MG63 (cell line): ENCODE measurements at regions not wholly inside any gene's neighbourhood (a gene's known extent, or its start where the extent isn't known, plus 50 kb on each side); places are given as distances from the start of the nearest gene placed in this dataset.
"Not testable (repeated sequence)": the region's sequence is repeated elsewhere in the genome, so short reads cannot be mapped to it uniquely, and the experiment has no call there.

Experiments used
- DNase-seq: peaks from one replicate; pipeline ENCODE4 v3.0.0-alpha.2; 2020
- H3K27me3 ChIP-seq: fragments of 250-450 bp; sonication (Bioruptor Pico); 2 replicates; pipeline ENCODE4 v1.5.1; 2020; ENCODE audit warnings: mild to moderate bottlenecking, moderate library complexity
- H3K36me3 ChIP-seq: fragments of 250-450 bp; sonication (Bioruptor Pico); 2 replicates; pipeline ENCODE4 v1.5.1; 2020; ENCODE audit warnings: mild to moderate bottlenecking, moderate library complexity
- H3K4me3 ChIP-seq: fragments of 250-450 bp; sonication (Bioruptor Pico); 2 replicates; pipeline ENCODE4 v1.5.1; 2020; ENCODE audit warnings: mild to moderate bottlenecking, moderate library complexity
- H3K9me3 ChIP-seq: fragments of 250-450 bp; sonication (Bioruptor Pico); 2 replicates; pipeline ENCODE4 v1.5.1; 2020; ENCODE audit warnings: mild to moderate bottlenecking, moderate library complexity

DNA sequence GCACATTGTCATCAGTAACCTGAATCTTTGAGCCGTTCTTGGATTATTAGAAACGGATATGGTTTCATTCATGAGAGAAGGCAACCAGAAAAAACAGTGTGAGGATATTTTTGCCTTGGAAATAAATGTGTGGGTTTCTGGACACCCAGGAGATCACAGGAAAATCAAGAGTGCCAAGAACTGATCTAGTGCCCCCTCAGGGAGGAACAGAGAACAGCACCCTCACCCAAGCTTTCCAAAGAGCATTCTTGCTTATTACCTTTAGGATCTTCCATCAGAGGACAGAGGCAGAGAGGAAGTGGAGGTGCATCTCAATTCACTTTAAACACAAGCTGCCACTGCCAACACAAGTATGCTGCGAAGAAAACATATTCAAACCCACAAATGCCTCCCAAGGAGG, 851.5 kb upstream of the COBL start:
- no peaks in the 10 kb centered on the region for H3K36me3 ChIP-seq
- no peak for DNase-seq

GRCh38 chr7:52163311-52163710, 846.7 kb upstream of the COBL start:
- H3K4me3 ChIP-seq, result no peak overlapping the region
- H3K36me3 ChIP-seq, result no peaks in the 10 kb centered on the region
- no peaks in the 10 kb centered on the region for H3K27me3 ChIP-seq
- no peak for DNase-seq
- H3K9me3 ChIP-seq, result no peaks in the 10 kb centered on the region

More for the DNA sequence above, 851.5 kb upstream of the COBL start:
- Histone ChIP-seq H3K9me3 (no peaks in the 10 kb centered on the region), H3K27me3 (no peaks in the 10 kb centered on the region), H3K4me3 (no peak overlapping the region)

DNA sequence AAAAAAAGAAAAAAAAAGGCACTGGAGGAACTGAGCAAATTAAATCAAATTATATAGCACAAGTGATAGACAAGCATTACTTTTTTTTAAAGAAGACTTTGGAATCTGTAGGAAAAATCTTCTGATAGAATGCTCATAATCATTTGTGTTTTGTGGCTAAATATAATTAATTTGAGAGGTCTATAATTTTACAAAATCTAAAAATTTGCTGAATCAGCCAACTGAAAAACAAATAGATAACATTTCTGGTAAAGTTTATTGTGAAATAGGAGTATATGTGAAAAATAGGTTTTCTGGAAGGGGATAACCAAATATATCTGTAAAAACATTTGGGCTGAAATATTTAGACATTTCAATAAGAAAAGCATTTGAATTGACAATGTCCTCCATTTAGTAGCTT, 844.9 kb upstream of the COBL start:
- no peak for DNase-seq
- Histone ChIP-seq H3K36me3 (no peaks in the 10 kb centered on the region), H3K27me3 (no peaks in the 10 kb centered on the region), H3K9me3 (no peaks in the 10 kb centered on the region), H3K4me3 (no peak overlapping the region)

GRCh38 chr7:52159421-52159820, 842.8 kb upstream of the COBL start:
- not testable (repeated sequence) for H3K36me3 ChIP-seq, DNase-seq, H3K27me3 ChIP-seq, H3K9me3 ChIP-seq, H3K4me3 ChIP-seq

DNA sequence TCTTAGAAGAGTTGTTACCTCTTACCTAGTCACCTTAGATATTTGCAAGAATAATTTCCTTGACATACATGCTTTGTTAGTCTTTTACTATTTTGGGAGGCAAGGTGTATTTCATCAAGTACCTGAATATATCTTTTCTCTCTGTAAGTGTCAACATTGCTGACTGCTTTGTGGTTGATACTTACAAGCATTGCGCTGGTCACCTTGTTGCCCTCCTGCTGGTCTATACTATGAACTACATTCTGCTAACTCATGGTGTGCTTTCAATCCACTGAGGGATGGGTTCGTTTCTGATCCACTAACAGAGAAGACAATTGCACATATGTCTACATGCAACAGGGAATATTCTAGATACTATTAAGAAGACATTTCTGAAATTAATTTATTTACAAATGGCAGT, 837.8 kb upstream of the COBL start:
- H3K36me3 ChIP-seq, result no peaks in the 10 kb centered on the region
- H3K27me3 ChIP-seq, result no peaks in the 10 kb centered on the region
- no peak for DNase-seq
- no peak overlapping the region for H3K4me3 ChIP-seq
- no peaks in the 10 kb centered on the region for H3K9me3 ChIP-seq

DNA sequence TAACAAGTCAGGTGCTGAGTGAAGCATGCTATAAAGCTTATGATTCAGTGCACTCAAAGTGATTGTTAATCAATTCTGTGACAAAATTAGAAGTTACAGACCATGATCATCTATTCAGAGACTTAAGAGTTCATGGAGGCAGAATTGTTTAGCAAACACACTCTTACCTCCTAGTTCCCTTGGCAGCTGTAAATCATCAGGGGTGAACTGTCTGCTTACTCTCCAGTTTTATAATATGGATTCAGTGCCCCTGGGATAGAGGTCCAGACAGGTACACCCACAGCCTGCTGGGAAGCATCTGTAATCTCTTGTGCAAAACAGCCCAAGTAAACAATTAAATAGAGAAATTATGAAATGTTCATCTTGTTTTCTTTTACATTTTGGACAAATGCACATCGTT, 835.0 kb upstream of the COBL start:
- Histone ChIP-seq H3K9me3 (no peaks in the 10 kb centered on the region), H3K27me3 (no peaks in the 10 kb centered on the region), H3K4me3 (no peak overlapping the region), H3K36me3 (no peaks in the 10 kb centered on the region)
- DNase-seq, result no peak

GRCh38 chr7:52150952-52151351, 834.3 kb upstream of the COBL start:
- Histone ChIP-seq H3K36me3 (no peaks in the 10 kb centered on the region), H3K9me3 (no peaks in the 10 kb centered on the region), H3K4me3 (no peak overlapping the region), H3K27me3 (no peaks in the 10 kb centered on the region)
- no peak for DNase-seq

- H3K27me3 ChIP-seq, result no peaks in the 10 kb centered on the region
- no peaks in the 10 kb centered on the region for H3K9me3 ChIP-seq
- no peak overlapping the region for H3K4me3 ChIP-seq
- DNase-seq, result no peak
- no peaks in the 10 kb centered on the region for H3K36me3 ChIP-seq
Observed at GRCh38 chr7:52146871-52147634, 830.4 kb upstream of the COBL start.

- Histone ChIP-seq H3K9me3 (no peaks in the 10 kb centered on the region), H3K4me3 (no peak overlapping the region), H3K36me3 (no peaks in the 10 kb centered on the region), H3K27me3 (no peaks in the 10 kb centered on the region)
- DNase-seq, result no peak
Observed at GRCh38 chr7:52143219-52143618, 826.6 kb upstream of the COBL start.

DNA sequence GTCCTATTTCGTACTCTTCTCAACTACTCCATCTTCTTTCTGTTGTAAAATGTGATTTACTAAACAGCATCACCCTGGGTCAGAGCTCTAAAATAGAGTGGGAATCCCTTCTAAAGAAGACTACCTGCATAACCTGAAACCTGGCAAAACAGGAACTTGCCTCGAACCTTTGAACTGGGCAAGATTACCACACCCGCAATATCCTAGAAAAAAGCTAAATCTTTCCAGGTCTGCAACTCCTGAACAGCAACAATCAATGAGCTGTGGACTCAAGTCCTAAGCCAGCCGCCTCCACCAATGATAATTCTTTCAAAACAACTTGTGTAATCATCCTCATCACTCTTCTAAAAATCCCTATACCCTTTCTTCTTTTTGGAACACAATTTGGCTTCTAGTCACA, 824.2 kb upstream of the COBL start:
- DNase-seq, result no peak
- H3K4me3 ChIP-seq, result no peak overlapping the region
- H3K27me3 ChIP-seq, result no peaks in the 10 kb centered on the region
- no peaks in the 10 kb centered on the region for H3K9me3 ChIP-seq
- no peaks in the 10 kb centered on the region for H3K36me3 ChIP-seq

- H3K9me3 ChIP-seq, result no peaks in the 10 kb centered on the region
- H3K36me3 ChIP-seq, result no peaks in the 10 kb centered on the region
- no peaks in the 10 kb centered on the region for H3K27me3 ChIP-seq
- DNase-seq, result no peak
- H3K4me3 ChIP-seq, result no peak overlapping the region
Observed at GRCh38 chr7:52135403-52135802, 818.8 kb upstream of the COBL start.

GRCh38 chr7:52129278-52129677, 812.7 kb upstream of the COBL start:
- Histone ChIP-seq H3K27me3 (no peaks in the 10 kb centered on the region), H3K4me3 (no peak overlapping the region), H3K9me3 (no peaks in the 10 kb centered on the region), H3K36me3 (no peaks in the 10 kb centered on the region)
- DNase-seq, result no peak

GRCh38 chr7:52120912-52121311, 804.3 kb upstream of the COBL start:
- Histone ChIP-seq H3K36me3 (no peaks in the 10 kb centered on the region), H3K27me3 (no peaks in the 10 kb centered on the region), H3K4me3 (no peak overlapping the region), H3K9me3 (no peaks in the 10 kb centered on the region)
- no peak for DNase-seq

DNA sequence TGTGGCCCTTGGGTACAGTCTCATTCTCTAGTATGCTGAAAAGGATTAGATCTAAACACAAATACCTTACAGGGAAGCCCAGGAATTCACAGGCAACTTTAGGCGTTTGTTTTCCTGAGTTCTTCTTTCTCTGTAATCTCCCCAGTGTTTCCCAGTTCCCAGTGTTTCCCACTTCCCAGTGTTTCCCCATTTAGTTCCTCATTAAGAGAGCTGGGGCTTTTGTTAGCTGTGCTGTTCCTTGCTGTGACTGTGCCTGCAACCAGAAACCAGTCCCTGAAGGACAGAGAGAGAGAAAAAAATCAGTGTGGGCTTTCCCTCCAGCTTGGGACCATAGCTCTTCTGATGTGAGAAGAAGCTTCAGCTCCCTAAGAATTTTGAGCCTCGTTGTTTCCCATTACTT, 802.9 kb upstream of the COBL start:
- DNase-seq, result no peak
- Histone ChIP-seq H3K36me3 (no peaks in the 10 kb centered on the region), H3K9me3 (no peaks in the 10 kb centered on the region), H3K27me3 (no peaks in the 10 kb centered on the region), H3K4me3 (no peak overlapping the region)

DNA sequence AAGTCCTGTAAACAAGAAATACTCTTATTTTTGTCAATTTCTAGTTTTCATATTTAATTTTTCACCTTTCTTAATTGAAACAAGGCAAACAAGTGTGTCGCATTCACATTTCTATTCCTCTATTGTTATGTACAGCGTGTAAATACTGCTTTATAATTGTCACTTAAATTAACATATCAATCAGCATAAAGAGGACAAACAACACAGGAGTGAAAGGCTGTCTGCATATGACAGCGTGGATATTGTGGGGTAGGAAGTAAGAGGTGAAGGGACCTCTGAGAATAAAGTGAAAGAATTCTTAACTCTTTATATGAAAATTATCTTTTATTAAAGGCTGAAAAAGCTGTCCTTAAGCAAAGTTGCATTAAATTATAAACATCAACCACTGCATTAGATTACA, 797.9 kb upstream of the COBL start:
- DNase-seq, result no peak
- Histone ChIP-seq H3K9me3 (no peaks in the 10 kb centered on the region), H3K36me3 (no peaks in the 10 kb centered on the region), H3K27me3 (no peaks in the 10 kb centered on the region), H3K4me3 (no peak overlapping the region)

DNA sequence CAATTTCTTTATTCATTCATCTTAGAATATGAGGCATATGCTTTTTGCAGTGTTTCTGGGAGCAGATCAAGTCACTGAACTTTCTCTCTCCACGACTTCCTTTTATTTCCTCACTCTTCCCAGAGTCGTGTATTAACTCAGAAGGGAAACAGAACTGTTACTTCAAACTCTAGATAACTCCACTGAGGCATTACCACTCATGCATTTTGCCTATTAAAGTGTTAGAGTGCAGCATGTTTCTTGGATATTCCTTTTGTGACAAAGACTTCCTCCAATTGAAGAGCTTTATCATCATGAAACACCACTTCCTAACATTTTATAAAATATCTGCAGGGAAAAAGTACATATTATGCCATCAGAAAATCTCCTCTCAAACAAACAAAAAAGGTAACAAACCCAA, 797.4 kb upstream of the COBL start:
- H3K9me3 ChIP-seq, result no peaks in the 10 kb centered on the region

GRCh38 chr7:52107355-52107754, 790.7 kb upstream of the COBL start:
- H3K9me3 ChIP-seq, result no peaks in the 10 kb centered on the region
- DNase-seq, result no peak
- no peaks in the 10 kb centered on the region for H3K27me3 ChIP-seq
- H3K4me3 ChIP-seq, result no peak overlapping the region
- H3K36me3 ChIP-seq, result no peaks in the 10 kb centered on the region

More for the DNA sequence above, 797.4 kb upstream of the COBL start:
- no peak for DNase-seq
- H3K4me3 ChIP-seq, result no peak overlapping the region
- no peaks in the 10 kb centered on the region for H3K27me3 ChIP-seq
- H3K36me3 ChIP-seq, result no peaks in the 10 kb centered on the region

DNA sequence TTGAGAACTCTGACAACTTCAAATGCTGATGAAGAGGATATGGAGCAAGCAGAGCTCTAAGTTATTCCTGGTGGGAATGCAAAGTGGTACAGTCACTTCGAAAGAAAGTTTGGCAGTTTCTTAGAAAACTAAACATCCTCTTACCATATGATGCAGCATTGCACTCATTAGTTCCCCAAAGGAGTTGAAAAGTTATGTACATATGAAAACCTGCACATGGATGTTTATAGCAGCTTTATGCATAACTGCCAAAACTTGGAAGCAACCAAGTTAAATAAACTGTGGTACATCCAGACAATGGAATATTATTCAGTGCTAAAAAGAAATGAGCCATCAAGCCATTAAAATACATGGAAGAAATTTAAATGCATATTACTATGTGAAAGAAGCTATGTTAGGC, 779.3 kb upstream of the COBL start:
- H3K36me3 ChIP-seq, result no peaks in the 10 kb centered on the region
- DNase-seq, result no peak
- H3K9me3 ChIP-seq, result no peaks in the 10 kb centered on the region
- no peaks in the 10 kb centered on the region for H3K27me3 ChIP-seq
- H3K4me3 ChIP-seq, result no peak overlapping the region

DNA sequence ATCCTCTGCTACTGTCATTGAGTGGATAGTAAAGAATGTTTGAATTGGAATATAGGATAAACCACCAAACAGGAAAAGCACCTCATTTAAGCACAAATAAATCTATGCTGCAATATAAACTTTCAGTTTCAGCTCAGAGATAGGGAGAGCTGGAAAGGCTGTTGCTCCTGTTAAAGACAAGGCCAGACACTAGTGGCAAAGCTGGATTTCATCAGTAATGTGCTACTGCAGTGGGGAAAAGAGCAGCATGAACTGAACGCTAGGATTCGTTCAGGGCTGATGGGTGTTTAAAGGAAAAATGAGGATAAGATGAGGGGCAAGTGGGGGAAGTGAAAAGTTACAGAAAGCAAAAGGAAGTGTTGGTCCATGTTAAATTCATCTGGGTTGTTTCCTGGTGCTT, 775.4 kb upstream of the COBL start:
- H3K9me3 ChIP-seq, result no peaks in the 10 kb centered on the region
- DNase-seq, result no peak
- H3K36me3 ChIP-seq, result no peaks in the 10 kb centered on the region
- H3K27me3 ChIP-seq, result no peaks in the 10 kb centered on the region
- H3K4me3 ChIP-seq, result no peak overlapping the region
